Keratinocyte (primary cell): ENCODE measurements at regions not wholly inside any gene's neighbourhood (a gene's known extent, or its start where the extent isn't known, plus 50 kb on each side); places are given as distances from the start of the nearest gene placed in this dataset.

ENCODE experiments used
- EZH2 ChIP-seq: IDR thresholded peaks from one replicate; pipeline ENCODE4 v1.6.1; 2012; ENCODE audit warnings: inconsistent platforms, mild to moderate bottlenecking, low read length, moderate library complexity
- TF ChIP-seq, protein P1 (sequence below), 3 experiments: IDR thresholded peaks in 1 of 3; conservative IDR thresholded peaks in 1 of 3; optimal IDR thresholded peaks in 1 of 3; 2 replicates in 2 of 3; 3 replicates in 1 of 3; pipeline versions ENCODE3 to v1.5.1; 2011; ENCODE audit warnings: low read length in 3 of 3, mild to moderate bottlenecking in 3 of 3, moderate library complexity in 2 of 3, control low read depth in 1 of 3, inconsistent platforms in 1 of 3; ENCODE audit not compliant: insufficient read depth in 2 of 3; ENCODE audit errors: extremely low read depth in 1 of 3

DNA sequence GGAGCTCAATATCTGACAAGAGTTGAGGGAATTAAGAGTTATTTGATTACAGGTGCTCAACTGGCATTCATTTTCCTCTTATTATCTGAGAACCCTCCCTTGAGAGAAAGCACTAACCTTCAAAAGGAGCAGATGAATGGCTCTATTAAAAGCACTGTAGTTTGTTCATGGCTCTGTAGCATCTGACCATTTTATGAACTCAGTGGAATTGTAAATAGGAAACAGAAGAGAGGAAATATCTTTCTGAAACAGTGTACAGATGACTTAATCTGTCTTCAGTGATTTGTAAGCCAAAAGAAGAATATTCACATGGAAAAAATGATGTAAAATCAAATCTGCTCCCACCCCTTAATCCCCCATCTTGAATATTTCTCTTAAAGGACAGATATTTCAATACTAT, 810.4 kb upstream of the GRAMD2B start:
- TF ChIP-seq, protein P1, sequence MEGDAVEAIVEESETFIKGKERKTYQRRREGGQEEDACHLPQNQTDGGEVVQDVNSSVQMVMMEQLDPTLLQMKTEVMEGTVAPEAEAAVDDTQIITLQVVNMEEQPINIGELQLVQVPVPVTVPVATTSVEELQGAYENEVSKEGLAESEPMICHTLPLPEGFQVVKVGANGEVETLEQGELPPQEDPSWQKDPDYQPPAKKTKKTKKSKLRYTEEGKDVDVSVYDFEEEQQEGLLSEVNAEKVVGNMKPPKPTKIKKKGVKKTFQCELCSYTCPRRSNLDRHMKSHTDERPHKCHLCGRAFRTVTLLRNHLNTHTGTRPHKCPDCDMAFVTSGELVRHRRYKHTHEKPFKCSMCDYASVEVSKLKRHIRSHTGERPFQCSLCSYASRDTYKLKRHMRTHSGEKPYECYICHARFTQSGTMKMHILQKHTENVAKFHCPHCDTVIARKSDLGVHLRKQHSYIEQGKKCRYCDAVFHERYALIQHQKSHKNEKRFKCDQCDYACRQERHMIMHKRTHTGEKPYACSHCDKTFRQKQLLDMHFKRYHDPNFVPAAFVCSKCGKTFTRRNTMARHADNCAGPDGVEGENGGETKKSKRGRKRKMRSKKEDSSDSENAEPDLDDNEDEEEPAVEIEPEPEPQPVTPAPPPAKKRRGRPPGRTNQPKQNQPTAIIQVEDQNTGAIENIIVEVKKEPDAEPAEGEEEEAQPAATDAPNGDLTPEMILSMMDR (optimal IDR thresholded peaks at IDR 0.05 in 1 of 3, IDR thresholded peaks at IDR 0.05 in 1 of 3, conservative IDR thresholded peaks at IDR 0.05 in 1 of 3; ENCODE audit: extremely low read depth in 1 of 3, insufficient read depth in 2 of 3, low read length in 3 of 3): no peak
- no peak for TF ChIP-seq EZH2
